ENCODE measurements at regions not wholly inside any gene's neighbourhood (a gene's known extent, or its start where the extent isn't known, plus 50 kb on each side); places are given as distances from the start of the nearest gene placed in this dataset.

DNA sequence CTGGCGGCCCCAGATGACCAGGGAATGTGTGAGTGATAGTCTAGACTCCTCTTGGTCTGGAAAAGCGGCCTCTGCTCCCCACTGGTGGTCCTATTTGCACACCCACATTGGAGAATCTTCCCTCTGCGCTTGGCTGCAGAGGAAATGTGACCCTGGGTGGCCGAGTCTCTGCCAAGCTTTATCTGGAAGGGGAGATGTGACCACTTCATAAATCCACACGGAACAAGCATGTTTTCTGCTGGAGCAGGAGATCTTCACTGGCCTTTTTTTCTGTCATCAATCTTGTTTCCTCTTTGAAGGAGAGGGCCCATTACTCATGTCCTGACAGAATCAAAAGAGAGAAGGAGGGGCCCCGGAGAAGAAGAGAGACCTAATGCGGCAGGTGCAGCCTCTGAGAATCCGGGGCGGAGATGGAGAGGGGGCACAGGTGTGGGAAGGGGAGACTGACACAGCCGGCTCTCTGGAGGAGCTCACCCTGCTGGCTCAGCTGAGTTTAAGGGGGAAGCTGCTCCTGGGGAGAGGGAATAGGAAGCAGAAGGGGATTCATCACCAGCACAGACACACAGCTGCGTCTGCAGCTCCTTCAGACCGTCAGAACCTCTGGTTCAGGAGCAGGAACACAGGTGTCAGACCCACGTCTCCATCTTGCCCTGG, 116.3 kb downstream of the SOX9 start:
- H3K27me3 Mint-ChIP-seq (ENCODE audit: insufficient read depth, unreplicated experiment), result no peaks in the 10 kb centered on the region
- no peaks in the 10 kb centered on the region for H3K36me3 Mint-ChIP-seq (ENCODE audit: insufficient read depth, unreplicated experiment)
- DNase-seq (ENCODE audit: unreplicated experiment), result no peak
- no peaks in the 10 kb centered on the region for H3K9me3 Mint-ChIP-seq (ENCODE audit: unreplicated experiment)
- intact Hi-C loops (cut with micrococcal nuclease), result no loop called here
- no peak overlapping the region for H3K27ac Mint-ChIP-seq (ENCODE audit: low read depth, unreplicated experiment)
- ChIA-PET POLR2A (interaction anchor here (0.7 kb wide), 1 partner anchor 727 kb away, joined by 3 read pairs; no protein-coding TSS in a partner anchor), CTCF (no interaction called here)
- no peak overlapping the region for H3K4me3 Mint-ChIP-seq (ENCODE audit: unreplicated experiment)
- TF ChIP-seq, protein P1, sequence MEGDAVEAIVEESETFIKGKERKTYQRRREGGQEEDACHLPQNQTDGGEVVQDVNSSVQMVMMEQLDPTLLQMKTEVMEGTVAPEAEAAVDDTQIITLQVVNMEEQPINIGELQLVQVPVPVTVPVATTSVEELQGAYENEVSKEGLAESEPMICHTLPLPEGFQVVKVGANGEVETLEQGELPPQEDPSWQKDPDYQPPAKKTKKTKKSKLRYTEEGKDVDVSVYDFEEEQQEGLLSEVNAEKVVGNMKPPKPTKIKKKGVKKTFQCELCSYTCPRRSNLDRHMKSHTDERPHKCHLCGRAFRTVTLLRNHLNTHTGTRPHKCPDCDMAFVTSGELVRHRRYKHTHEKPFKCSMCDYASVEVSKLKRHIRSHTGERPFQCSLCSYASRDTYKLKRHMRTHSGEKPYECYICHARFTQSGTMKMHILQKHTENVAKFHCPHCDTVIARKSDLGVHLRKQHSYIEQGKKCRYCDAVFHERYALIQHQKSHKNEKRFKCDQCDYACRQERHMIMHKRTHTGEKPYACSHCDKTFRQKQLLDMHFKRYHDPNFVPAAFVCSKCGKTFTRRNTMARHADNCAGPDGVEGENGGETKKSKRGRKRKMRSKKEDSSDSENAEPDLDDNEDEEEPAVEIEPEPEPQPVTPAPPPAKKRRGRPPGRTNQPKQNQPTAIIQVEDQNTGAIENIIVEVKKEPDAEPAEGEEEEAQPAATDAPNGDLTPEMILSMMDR (IDR thresholded peaks at IDR 0.05; ENCODE audit: unreplicated experiment), result no peak
- H3K4me1 Mint-ChIP-seq (ENCODE audit: insufficient read depth, unreplicated experiment), result no peaks in the 10 kb centered on the region
- no TSS peak for BruUV-seq (replicated peaks)

DNA sequence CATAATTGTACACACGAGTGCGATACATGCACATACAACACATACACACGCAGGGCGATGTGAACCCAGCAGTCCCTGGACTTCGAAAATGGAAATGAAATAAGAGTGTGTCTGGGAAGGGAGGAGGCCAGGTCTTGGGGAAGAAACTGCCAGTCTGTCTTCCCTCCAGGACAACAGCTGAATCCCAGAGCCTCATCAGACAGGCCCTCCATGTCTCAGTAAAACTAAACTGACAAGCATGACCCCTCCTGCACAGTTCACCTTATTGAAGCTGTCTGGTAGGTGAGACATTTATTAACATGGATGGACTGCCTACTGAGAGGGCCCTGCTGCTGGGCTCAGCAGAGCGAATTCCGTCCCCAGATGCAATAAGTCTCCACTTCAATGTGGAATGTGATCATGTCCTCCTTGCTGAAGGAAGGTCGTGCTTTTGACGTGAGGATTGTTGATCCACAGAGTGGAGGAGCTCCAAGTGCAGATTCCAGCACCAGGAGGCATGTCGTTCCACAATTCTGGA, 117.4 kb downstream of the SOX9 start:
- POLR2A ChIA-PET, result no interaction called here
- no peaks in the 10 kb centered on the region for H3K4me1 Mint-ChIP-seq (ENCODE audit: insufficient read depth, unreplicated experiment)
- TF ChIP-seq, protein P1 (IDR thresholded peaks at IDR 0.05; ENCODE audit: unreplicated experiment), result no peak
- no peaks in the 10 kb centered on the region for H3K36me3 Mint-ChIP-seq (ENCODE audit: insufficient read depth, unreplicated experiment)
- no TSS peak for BruUV-seq (replicated peaks)
- intact Hi-C loops (cut with micrococcal nuclease), result no loop called here
- CTCF ChIA-PET, result no interaction called here
- no peak overlapping the region for H3K4me3 Mint-ChIP-seq (ENCODE audit: unreplicated experiment)
- no peak for DNase-seq (ENCODE audit: unreplicated experiment)
- H3K9me3 Mint-ChIP-seq (ENCODE audit: unreplicated experiment), result no peaks in the 10 kb centered on the region
- H3K27ac Mint-ChIP-seq (ENCODE audit: low read depth, unreplicated experiment), result no peak overlapping the region
- H3K27me3 Mint-ChIP-seq (ENCODE audit: insufficient read depth, unreplicated experiment), result no peaks in the 10 kb centered on the region

DNA sequence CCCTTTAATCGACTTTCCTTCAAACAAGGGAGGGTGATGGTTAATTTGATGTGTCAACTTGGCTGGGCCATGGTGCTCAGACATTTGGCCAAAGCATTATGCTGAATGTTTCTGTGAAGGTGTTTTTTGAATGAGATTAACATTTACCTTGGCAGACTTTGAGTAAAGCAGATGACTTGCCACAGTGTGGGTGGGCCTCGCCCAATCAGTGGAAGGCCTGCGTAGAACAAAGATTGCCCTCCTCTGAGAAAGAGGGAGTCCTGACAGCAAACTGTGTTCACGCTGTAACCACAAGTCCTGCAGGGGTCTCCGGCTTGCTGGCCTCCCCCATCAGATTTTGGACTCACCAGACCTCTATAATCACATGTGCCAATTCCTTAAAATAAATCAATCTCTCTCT, 118.7 kb downstream of the SOX9 start:
- POLR2A ChIA-PET, result no interaction called here
- Mint-ChIP-seq H3K36me3 (ENCODE audit: insufficient read depth, unreplicated experiment) (no peaks in the 10 kb centered on the region), H3K27ac (ENCODE audit: low read depth, unreplicated experiment) (no peak overlapping the region), H3K4me1 (ENCODE audit: insufficient read depth, unreplicated experiment) (peaks cover 5% of the 10 kb centered on the region), H3K4me3 (ENCODE audit: unreplicated experiment) (no peak overlapping the region), H3K9me3 (ENCODE audit: unreplicated experiment) (no peaks in the 10 kb centered on the region), H3K27me3 (ENCODE audit: insufficient read depth, unreplicated experiment) (no peaks in the 10 kb centered on the region)
- no peak for DNase-seq (ENCODE audit: unreplicated experiment)
- TF ChIP-seq, protein P1 (IDR thresholded peaks at IDR 0.05; ENCODE audit: unreplicated experiment), result no peak
- no TSS peak for BruUV-seq (replicated peaks)
- CTCF ChIA-PET, result interaction anchor here (0.6 kb wide), 1 partner anchor 300 kb away, joined by 5 read pairs; no protein-coding TSS in a partner anchor
- intact Hi-C loops (cut with micrococcal nuclease), result no loop called here

DNA sequence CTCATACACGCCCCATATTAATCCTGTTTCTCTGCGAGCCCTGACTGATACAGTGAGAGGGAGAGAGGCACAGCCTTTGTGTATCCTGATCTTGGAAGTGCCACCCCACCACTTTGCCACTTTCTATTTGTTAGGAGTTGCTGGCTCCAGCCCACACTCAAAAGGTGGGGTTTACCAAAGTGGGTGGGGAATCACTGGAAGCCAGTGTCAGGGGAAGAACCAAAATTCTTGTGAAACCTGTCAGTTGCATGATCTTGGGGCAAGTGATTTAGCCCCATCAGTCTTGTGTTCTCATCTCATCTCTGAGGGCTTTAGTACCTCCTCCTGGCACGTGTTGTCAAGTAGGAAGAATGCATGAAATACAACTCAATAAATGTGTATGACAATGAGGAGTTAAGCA, 119.5 kb downstream of the SOX9 start:
- no peak for DNase-seq (ENCODE audit: unreplicated experiment)
- ChIA-PET CTCF (no interaction called here), POLR2A (interaction anchor here (0.6 kb wide), 1 partner anchor 1683 kb away, joined by 7 read pairs; no protein-coding TSS in a partner anchor)
- BruUV-seq (replicated peaks), result no TSS peak
- intact Hi-C loops (cut with micrococcal nuclease), result no loop called here
- H3K9me3 Mint-ChIP-seq (ENCODE audit: unreplicated experiment), result no peaks in the 10 kb centered on the region
- H3K27ac Mint-ChIP-seq (ENCODE audit: low read depth, unreplicated experiment), result no peak overlapping the region
- peaks cover 10% of the 10 kb centered on the region for H3K4me1 Mint-ChIP-seq (ENCODE audit: insufficient read depth, unreplicated experiment)
- no peaks in the 10 kb centered on the region for H3K36me3 Mint-ChIP-seq (ENCODE audit: insufficient read depth, unreplicated experiment)
- H3K27me3 Mint-ChIP-seq (ENCODE audit: insufficient read depth, unreplicated experiment), result no peaks in the 10 kb centered on the region
- no peak overlapping the region for H3K4me3 Mint-ChIP-seq (ENCODE audit: unreplicated experiment)
- TF ChIP-seq, protein P1 (IDR thresholded peaks at IDR 0.05; ENCODE audit: unreplicated experiment), result no peak
